SHP77 (cell line): ENCODE measurements at regions not wholly inside any gene's neighbourhood (a gene's known extent, or its start where the extent isn't known, plus 50 kb on each side); places are given as distances from the start of the nearest gene placed in this dataset.
"Not testable (repeated sequence)": the region's sequence is repeated elsewhere in the genome, so short reads cannot be mapped to it uniquely, and the experiment has no call there.

ENCODE experiments used
- DNase-seq, 2 experiments: peaks; one replicate each; lab custom pipeline; 2025; lab: John Stamatoyannopoulos, UW

DNA sequence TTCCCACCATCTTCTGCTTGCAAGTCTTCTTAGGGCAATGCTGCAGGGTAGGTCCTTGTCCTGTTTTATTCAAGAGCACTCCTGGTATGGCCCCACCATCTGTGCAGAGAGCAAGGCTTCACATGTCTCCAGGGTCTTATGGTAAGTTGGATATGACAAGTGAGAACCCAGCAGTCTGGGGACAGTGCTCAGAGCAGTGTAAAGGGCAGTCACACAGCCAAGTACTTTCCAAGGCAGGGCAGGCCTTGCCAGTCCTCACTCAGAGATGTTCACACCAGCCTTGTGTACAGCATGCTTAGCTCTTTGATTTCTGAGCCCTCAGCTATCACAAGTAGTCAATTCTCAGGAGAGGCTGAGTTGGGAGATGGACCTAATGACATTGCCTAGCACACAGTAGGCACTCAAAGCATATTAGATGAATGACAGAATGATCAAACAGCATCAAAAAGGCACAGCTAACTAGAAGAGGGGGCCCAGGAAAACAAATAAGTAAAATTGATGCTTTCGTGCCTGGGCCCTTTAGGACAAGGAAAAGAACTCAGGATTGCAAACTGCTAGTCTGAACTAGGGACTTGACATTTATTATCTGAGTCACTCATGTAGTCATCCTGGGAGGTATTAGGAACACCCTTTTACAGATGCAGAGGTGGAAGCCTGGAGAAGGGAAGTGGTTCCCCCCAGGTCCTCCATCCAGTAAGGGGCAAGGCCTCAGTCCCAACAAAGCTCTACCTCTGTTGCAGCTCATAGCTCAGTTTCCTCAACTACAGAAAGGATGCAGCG is 86.7 kb upstream of the CTAGE1 start:
- no peak for DNase-seq

DNA sequence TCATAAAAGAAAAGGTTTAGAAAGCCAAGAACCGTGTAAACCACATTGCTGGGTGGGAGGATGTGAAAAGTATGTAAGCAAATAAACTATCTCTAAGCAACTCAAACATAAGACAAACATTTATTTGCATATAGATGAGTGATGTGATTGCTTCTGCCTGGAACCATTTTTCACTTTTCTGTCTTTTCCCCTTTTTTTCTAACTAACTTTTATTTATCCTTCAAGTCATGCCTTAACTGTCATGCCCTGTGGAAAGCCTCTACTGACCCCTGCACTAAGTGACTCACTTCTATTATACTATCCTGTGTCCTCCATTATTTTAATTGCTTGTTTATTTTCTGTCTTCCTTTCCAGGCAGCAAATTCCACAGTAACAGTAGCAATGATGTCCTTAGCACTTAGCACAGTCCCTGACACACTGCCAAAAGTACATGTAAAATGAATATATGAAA is 87.5 kb upstream of the CTAGE1 start:
- no peak for DNase-seq

DNA sequence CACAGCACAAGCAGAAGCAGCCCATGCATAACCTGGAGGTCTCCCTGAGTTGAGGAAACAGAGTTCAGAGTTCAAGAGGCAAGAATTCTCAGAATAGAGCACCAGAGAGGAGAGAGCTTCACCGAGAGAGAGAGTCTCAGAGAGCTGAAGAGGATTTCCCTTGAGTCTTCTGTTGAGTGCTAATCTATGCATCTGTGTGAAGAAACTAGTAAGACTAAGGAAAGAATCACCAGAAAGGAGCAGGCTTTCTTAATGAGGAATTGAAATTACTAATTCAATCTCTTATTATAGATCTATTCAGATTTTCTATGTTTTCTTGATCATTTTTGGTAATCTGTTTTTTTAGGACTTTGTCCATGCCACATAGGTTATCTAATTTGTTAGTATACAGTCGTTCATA is 89.3 kb upstream of the CTAGE1 start:
- DNase-seq: no peak

DNA sequence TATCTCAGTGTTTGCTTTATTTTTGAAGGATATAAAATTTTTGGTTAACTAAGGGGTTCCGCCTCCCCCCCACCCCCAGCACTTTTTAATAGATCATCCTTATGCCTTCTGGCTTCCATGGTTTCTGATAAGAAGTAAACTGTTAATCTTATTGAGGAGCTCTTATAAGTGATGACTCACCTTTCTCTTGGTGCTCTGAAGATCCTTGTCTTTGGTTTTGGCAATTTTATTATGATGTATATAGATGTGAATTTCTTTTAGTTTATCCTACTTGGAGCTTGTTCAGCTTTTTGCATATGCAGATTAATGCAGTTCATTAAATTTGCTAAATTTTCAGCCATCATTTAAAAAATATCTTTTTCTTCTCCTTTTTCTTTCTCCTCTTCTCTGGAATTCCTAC is 91.7 kb upstream of the CTAGE1 start:
- no peak for DNase-seq

DNA sequence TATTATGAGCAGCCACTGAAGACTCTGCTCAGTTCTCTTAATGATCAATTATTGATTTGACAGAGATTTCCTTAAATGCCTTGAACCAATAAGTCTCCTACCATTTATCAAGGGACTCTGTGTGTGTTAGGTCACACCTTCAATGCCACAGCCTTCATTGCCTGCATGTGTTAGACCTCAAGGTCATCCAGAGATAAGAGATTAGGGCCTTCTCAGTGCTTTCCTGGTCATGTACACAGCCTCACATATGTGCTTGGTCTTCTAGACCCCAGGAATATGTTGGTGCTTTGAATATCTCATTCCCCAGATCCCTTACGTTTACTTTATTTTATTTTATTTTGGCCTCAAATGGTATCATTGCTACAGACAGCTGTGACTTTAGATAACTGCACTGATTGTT is 93.0 kb upstream of the CTAGE1 start:
- no peak for DNase-seq

DNA sequence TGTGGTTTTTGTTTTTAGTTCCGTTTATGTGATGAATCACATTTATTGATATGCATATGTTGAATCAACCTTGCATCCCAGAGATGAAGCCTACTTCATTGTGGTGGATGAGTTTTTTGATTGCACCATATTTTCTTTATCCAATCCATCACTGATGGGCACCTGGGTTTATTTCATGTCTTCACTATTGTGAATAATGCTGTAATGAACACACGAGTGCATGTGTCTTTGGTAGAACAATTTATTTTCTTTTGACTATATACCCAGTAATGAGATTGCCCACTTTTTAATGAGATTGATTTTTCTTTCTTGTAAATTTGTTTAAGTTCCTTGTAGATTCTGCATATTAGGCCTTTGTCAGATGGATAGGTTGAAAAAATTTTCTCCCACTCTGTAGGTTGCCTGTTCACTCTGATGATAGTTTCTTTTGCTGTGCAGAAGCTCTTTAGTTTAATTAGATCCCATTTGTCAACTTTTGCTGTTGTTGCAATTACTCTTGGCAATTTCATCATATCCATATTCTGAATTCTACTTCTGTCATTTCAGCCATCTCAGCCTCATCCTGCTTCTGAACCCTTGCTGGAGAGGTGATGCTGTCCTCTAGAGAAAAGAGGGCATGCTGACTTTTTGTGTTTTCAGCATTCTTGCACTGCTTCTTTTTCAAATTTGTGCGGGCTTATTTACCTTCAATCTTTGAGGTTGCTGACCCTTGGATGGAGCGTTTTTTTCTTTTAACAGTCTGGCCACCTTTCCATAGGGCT is 96.2 kb upstream of the CTAGE1 start:
- DNase-seq: no peak

DNA sequence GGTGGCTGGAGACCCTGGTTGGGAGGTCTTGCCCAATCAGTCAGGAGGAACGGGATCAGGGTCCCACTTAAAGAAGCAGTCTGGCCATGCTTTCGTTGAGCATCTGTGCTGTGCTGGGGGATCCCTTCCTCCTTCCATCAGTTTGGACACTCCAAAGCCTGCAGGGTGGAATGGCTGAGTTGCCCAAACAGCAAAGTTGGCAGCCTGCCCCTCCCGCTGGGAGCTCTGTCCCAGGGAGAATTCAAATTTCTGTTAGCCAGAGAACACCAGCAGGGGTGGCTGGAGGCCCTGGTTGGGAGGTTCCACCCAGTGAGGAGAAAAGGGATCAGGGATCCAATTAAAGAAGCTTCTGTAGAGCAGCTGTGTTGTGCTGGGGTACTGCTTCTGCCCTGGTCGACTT is 96.9 kb upstream of the CTAGE1 start:
- DNase-seq: no peak

DNA sequence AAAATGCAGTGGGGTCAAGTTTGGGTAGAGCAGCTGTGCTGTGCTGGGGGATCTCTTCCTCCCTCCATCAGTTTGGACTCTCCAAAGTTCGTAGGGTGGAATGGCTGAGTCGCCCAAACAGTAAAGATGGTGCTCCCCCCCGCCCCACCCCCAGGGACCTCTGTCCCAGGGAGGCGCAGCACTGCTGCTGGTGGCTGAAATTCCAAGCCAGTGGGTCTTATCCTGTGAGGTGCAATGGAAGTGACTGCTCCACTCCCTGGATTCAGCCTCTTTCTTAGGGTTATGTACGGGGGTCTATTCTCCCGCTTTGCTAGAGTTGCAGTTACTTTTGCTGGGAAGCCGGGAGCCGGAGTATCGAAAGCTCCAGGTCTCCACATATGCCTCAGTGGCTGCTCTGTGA is 97.5 kb upstream of the CTAGE1 start:
- no peak for DNase-seq

DNA sequence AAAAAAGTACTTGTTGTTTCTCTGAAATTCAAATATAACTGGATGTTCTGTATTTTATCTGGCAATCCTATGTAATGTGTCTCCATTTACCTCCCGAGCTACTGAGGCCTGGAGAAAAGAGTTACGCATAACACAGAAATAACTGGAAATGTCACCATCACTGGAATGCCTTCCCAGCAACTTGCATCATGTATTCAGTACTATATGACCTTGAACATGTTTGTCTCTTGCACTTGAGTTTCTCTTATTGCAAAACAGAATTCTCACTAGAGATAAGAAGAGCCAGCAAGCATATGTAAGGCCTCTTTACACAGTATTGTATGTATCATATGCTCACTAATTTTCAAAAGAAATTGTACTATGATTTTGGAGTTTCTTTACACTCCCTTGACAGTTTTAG is 99.6 kb upstream of the CTAGE1 start:
- no peak for DNase-seq

DNA sequence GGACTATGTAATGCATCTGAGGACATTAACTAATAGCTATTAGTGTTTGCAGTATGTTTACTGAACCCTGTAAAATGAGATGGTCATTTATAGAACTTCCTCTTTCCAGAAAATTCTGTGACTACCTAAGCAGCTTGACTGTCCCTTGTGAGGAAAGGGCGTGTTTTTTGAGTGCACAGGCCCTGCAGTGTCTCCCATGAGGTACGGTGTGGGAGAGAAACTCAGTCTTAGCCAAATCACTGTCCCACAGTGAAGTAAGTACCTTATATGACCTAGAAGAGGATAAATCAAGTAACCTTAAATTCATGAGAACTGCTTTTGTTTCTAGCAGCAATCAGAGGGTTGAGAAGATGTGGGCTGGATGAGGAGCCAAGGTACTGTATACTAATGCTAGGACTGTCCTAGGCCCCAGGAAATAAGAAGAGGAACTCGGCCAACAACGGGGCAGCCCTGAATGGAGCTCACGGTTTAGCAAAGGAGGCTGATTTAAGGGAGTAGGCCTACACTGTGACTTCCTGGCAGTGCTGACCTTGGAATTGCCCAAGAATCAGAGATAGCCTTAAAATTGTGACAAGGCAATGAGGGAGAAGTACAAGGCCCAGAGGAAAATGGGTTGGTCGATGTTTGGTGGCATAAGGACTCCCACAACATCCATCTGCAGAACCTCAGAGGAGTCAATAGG is 103.5 kb upstream of the CTAGE1 start:
- no peak for DNase-seq

DNA sequence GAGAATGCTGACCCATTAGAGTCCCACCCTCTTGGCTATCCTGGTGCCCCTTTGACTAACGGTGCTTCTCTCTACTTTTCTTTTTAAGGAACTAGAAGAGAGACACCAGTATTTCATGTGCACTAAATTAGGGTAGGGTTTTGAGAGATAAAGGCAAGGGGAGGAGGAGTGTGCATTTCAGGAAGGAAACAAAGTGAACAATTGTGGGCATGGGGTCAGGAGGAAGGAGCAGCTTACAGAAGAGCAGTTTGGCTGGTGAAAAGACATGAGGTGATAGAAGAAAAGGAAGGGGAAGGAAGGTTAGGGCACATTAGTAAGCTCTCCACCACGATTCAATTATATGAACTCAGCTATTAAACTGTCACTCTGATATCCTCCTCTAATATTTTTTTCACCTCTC is 105.8 kb upstream of the CTAGE1 start:
- no peak for DNase-seq

DNA sequence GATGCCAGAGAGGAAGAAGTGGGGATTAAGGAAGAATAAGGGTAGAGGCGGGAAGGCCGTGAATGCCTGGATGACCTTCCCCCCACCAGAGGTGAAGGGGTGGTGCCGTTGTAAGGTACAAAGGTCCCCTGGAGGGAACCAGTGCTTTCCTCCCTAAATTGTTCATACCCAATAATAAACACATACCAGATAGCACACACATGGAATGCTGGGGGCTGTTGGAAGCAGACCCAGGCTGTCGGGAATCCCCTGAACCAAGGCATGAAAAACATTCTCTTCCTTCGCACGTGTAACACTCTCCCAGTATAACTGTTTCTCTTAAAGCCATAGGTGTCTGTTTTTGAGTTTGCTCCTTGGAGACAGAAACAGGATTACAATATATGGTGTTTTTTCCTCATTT is 107.1 kb upstream of the CTAGE1 start:
- DNase-seq: no peak

DNA sequence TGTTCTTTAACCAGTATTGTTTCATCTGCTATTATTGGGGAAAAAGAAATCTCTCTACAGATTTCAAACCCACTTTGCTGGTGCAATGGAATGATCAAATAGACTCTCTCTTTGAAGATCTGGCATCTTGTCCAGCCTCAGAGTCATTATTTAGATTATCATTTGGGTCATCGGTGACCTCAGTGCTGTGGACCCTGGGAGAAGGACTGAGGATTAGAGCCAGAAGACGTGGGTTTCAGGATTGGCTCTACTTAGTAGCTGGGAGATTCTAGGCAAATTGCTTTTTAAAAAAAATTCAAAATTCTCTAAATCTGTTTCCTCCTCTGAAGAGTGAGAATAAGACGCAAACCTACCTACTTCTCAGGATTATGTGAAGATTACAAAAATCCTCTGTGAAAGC is 107.6 kb upstream of the CTAGE1 start:
- no peak for DNase-seq

DNA sequence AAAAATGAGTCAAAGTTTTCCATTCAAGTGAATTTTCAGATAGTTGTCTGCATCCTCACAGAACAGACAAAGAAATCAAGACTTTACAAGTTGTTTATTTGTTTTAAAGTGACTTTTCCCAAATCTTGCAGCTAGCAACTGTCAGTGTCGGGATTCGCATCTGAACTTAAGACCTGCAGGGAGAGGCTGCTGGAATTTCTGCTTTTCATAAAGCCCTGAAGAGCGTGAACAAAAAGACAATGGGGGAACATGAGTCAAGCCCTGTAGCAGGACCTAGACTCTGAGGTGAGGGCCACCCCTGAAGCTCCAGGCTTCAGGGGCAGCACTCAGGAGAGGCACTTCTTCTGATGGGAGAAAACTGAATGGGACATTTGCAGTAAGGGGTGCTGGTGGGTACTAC is 108.2 kb upstream of the CTAGE1 start:
- no peak for DNase-seq

DNA sequence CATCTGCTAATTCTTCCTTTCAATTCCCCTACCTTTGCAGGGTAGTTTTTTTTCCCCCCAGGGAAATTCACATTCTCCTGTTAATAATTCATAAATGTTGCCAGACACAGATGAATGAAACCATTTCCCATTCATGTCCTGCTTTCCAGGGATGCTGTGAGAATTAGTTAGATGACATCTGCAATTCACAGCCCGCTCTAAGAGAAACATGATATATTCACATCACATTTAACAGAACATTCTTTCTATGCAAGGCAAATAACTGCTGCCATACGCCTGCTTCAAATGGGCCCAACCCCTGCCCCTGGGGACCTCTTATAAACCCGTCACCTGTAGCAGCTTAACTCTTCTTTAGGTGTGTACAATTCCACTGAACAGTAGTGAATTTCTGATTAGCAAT is 110.6 kb upstream of the CTAGE1 start:
- no peak for DNase-seq

DNA sequence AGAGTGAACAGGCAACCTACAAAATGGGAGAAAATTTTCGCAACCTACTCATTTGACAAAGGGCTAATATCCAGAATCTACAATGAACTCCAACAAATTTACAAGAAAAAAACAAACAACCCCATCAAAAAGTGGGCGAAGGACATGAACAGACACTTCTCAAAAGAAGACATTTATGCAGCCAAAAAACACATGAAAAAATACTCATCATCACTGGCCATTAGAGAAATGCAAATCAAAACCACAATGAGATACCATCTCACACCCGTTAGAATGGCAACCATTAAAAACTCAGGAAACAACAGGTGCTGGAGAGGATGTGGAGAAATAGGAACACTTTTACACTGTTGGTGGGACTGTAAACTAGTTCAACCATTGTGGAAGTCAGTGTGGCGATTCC is 117.0 kb upstream of the CTAGE1 start:
- not testable (repeated sequence) for DNase-seq

DNA sequence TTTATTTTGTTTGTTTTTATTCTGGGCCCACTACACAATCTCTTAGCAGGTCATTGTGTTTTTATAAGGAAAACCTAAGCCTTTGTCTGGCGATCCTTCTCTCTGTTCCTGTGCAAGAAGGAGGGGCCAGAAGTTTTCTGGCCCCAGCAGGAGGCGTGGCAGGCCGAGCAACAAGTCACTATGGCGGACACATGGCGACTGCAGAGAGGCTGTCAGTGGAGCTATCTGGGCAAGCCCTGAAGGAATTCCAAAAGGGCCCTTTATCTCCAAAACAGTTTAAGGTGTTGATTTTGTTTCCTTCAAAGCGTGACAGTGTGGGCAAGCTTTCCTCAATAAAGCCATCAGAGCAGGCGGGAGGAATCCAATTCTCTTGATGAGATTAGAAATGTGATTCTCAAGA is 118.8 kb upstream of the CTAGE1 start:
- DNase-seq: no peak

DNA sequence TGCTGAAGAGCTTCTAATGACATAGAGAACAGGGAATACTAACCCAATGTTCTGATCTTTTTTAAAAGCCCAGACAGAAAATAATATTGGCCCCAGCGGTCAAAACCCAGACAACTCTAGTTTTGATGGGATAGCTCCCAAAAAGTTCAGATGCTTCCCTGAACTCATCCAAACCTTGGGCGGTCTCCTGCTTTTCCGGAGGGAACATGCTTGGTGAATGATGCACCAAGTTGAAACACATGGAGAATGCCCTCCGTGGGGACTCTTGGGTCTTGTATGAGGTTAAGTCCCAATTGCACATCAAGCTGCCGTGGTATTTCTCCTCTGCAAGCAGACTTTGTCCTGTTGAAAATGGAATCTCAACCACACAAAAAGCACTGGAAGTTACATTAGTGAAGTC is 120.7 kb upstream of the CTAGE1 start:
- no peak for DNase-seq

DNA sequence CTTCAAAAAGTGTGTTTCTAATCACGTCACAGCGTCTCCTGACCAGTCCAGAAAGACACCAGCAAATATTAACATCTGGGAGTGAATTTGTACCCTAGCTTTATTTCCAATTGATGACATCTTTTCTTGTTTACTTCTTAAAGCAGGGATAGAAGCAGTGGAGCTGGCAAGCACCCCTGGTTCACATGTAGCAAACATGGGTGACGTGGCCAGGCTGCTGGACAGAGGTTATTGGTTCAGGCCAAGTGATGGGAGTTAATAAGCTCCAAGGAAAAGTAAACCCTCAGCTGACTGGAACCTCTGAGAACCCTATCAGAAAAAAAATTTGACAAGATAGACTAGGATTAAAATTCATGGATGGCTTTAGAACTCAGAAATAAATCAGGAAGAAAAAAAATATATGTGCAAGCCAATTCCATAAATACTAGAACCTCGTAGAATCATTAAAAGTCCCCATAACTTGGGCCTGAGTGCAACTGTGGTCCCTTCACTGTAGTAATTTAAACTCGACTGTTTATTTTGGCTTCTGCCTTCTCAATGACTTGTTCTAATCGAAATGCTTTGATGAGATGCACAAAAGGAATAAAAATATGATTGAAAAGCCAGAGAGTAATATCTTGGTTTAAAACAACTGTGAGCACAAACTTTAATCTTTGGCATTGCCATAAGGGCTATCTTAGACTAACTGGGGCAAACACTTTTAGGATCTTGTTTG is 121.5 kb upstream of the CTAGE1 start:
- no peak for DNase-seq

DNA sequence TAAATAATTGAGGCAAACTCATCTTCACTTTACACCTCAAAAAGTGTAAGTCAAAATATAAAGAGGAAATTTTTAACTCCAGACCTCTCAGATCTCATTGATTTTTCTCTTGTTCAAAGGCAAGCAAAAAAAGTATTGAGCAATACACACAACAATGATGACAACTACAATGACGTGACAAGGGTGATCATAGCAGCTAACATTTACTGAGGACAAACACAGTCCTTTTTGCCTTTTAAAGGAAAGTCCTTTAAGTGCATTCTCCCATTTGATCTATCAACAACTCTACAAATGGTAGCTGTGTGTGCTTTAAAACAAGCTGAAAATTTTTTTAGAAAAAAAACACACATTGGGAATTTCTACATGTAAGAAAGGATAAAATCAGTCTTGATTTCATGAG is 123.5 kb upstream of the CTAGE1 start:
- DNase-seq: no peak

DNA sequence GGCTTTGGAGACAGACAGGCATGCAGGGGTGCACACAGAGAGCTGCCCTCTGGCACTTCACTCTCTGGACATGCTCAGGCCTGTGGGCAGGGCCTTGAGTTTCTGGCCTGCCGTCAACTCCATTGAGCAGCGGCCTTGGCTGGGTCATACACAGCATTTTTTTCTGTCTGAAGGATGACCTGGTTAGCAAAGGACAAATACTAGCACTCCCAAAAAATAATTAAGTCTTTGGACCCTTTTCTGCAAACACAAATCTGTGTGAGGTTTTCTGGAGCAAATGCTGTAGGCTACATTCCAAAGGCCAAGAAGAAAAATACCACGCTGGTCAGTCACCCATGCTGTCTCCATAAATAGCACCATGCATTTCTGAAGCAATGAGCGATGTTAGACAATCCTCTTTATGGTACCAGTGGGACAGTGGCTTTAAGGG is 124.7 kb upstream of the CTAGE1 start:
- no peak for DNase-seq

DNA sequence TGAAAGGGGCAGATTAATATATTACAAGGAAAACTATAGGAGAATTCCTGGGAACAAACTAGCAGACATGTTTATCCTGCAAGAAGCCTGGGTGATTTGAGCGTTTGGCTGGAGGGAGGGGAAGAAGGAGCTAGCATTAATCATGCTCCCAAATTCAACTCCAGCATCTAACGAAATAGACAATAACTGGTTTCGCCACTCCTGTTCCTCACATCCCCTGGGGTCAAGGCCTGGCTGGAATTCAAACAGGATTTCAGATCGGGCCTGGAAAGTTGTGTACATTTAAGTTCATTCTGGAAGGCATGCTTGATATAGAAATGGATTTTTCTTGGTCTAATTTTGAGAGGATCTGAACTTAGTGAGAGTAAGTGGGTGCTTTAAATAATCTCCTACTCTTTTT is 126.1 kb upstream of the CTAGE1 start:
- DNase-seq: no peak
